Right forelimb (tissue), 1 donor: ENCODE measurements at regions not wholly inside any gene's neighbourhood (a gene's known extent, or its start where the extent isn't known, plus 50 kb on each side); places are given as distances from the start of the nearest gene placed in this dataset.

Experiments used
- DNase-seq: peaks from one replicate; pipeline ENCODE4 v3.0.0-alpha.2; 2018

DNA sequence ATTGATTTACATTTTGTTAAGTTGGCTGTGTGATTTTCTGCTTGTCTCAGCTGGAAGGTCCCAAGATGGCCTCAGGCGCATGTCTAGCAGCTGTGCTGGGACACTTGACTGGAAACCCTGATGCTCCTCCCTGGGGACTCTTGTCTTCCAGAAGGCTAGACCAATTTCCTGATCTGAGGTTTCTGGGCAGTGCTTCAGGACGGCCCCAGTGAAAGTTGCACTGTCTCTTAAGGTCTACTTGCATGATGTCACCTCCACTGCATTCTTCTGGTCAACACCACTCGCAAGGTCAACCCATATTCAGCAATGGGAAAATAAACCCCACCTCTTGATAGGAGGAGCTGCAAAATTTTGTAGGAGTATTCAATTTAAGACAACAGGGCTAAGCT is 116.0 kb downstream of the SALL1 start:
- DNase-seq: no peak

DNA sequence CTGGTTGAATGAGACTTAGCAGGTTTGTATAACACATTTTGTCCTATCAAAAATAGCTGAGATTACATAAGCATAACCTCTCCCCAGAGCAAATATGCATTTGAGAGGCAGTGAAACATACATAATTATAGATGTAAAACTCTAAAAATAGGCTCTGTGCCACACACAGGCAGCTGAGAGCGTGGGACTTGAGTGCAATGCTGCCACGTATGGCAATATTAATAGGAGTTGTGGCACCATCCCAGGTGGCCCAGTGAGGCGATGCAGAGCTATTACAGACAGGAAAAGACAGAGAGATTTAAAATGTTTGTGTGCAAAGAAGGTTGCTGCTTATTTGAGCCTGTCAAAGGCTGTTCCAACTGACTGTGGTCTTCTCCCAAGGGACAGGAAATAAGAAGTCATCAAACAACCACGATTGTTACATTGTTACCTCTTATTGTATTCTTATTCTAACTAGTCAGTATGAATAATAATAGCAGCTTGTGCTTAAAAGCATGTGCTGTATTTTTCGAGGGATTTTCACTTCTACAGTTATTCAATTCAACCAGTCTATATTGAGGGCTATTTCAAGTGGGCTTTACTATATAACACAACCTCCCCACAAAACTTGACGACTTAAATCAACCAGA is 116.5 kb downstream of the SALL1 start:
- DNase-seq: no peak

DNA sequence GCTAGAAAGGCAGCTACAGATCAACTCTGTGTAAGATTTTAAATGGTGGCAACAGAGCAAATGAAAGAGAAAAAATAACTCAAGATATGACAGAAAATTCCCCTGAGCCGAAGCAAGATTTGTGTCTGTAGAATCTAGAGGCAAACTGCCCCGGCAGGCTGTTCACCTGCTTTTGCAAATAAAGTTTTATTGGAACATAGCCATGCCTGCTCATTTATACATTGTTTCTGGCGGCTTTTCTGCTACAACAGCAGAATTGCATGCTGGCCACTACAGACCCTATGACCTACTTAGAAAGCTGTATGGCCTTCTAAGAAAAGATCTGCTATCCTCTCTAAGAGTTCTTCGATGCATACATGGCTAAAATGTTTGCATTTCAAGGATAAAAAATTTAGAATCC is 119.5 kb downstream of the SALL1 start:
- DNase-seq: no peak

- no peak for DNase-seq
Observed at GRCh38 chr16:51030516-51030915, 120.6 kb downstream of the SALL1 start.

DNA sequence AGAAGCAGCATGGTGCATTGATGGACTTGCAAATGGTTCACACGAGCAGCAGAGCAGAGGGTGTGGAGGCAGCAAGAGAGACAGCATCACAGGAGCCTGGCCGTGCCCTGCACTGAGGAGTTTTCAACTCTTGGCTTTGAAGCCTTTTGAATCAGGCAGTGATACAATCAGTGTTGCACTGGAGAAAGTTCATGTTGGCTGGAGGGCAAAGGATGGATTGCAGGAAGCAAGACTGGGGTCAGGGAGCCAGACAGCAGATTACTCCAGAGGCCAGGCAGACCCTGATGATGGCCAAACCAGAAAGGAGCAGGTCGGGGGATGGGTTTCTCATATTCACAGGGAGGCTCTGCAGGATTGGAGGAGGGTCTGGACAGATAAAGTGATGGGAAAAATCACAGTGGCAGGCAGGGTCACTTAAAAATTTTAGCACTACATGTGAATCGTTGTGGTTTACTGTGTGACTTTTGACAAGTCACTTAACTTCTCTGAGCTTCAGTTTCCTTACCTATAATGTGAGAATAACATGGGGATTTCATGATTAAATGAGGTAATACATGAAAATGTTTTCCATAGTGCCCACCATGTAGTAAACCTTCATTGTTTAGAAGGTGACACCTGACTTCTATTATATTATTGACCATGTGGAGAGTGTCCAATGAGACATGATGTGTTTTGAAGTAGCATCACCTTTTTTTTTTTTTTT is 125.3 kb downstream of the SALL1 start:
- no peak for DNase-seq

GRCh38 chr16:51024703-51025102 is 126.4 kb downstream of the SALL1 start:
- DNase-seq: no peak

GRCh38 chr16:51022955-51023354 is 128.1 kb downstream of the SALL1 start:
- no peak for DNase-seq

DNA sequence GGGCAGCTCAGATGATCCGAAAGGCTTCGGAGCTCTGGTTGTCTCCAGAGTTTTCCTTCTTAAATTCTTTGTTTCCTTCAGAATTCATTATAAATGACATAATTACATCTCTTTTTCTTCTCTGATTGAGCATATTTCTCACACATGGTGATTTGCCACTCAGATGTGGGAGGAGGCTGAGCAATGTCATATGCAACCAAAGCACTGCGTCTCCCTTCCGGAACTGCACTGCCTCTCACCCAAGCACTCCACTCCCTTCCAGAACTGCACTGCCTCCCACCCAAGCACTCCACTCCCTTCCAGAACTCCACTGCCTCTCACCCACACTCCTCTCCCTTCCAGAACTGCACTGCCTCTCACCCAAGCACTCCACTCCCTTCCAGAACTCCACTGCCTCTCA is 131.5 kb downstream of the SALL1 start:
- no peak for DNase-seq

- DNase-seq: no peak
Observed at GRCh38 chr16:51017969-51018368, 133.1 kb downstream of the SALL1 start.

DNA sequence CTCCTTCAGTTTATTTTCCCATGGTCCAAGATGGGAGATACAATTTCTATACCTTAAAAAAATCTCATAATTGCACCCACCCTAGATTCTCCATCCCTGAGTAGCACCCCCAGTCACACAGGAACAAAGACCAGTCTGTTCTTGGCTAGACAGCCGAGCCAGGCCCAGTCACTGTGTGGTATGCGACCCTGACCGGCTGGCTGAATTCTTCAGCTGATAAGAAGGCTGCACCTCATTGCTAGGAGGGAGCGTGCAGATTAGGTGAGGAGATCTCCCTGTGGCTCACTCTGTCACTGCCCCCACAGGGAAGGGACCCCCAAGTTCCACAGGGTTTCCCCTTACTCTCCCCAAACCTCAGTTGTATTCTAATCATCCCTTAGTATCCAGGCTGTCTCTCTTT is 138.7 kb downstream of the SALL1 start:
- no peak for DNase-seq

GRCh38 chr16:51010817-51011216 is 140.3 kb downstream of the SALL1 start:
- DNase-seq: no peak

DNA sequence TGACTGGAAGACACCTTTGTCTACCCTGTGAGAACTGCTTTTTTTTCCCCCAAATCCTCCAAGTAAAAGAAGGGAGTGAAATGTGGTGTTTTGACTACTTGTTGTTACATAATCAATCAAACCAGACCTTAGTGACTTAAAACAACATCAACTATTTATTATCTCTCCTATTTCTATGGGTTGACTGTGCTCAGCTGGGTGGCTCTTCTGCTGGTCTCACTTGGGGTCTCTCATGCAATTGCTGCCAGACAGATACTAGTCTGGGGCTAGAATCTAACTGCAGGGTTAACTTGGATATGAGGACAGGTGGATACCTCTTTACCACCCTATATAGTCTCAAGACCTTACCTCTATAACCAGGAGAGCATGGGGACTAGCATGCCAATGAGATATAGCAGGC is 141.3 kb downstream of the SALL1 start:
- DNase-seq: no peak

DNA sequence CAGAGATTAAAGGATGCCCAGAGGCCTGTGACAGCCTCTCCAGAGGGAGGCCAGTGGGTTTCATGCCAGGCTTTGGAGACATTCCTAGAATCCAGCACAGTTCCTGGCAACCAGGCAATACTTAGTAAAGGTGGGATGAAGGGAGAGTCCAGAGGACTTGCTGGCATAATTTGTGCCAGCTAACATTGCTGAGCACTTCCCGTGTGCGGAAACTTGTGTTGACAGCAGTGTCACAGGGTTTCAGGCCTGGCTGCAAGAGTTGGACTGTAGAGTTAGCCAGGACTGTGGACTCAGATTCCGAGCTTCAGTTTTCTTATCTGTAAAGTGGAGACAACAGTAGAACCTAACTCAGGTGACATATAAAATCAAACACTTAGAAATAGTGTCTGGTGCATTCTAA is 141.7 kb downstream of the SALL1 start:
- no peak for DNase-seq

GRCh38 chr16:51008607-51009006 is 142.5 kb downstream of the SALL1 start:
- DNase-seq: no peak

DNA sequence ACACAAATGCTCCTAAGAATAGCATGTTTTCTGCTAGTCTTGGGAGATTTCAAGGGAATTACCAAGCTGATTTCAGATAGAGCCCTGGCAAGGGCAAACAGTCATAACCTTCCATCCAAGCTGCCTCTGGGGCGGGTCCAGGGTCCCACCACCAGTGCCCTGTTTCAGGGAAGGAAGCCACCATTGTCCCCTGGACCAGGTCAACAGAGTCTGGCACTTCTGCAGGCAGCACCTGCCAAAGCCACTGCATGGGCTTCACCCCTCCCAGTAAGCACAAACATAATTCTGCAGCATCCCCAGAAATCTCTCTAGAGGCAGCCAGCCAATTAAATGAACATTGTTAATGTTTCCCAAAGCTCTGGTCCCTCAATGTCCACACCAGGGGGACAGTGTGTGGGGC is 143.0 kb downstream of the SALL1 start:
- DNase-seq: no peak

GRCh38 chr16:51003850-51004566 is 147.1 kb downstream of the SALL1 start:
- no peak for DNase-seq

- DNase-seq: no peak
Observed at GRCh38 chr16:51002881-51003490, 148.1 kb downstream of the SALL1 start.

DNA sequence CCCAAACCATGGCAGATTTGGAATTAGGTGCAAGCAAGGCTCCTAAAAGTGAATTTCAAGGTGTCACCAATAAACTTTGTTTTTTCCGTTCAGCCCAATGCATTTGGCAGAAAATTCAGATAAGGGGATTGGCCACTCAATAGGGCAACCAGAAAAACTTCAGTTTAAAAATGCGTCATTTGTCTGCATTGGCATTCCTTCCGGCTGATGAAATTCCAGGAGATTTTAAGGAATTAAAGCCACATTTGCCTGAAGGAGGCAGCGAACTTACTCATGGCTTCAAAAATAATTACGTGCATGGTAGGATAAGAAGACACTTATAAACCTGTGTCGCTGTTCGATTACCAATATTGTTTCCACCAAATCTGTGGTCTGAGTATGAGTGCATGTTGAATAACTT is 151.9 kb downstream of the SALL1 start:
- no peak for DNase-seq

DNA sequence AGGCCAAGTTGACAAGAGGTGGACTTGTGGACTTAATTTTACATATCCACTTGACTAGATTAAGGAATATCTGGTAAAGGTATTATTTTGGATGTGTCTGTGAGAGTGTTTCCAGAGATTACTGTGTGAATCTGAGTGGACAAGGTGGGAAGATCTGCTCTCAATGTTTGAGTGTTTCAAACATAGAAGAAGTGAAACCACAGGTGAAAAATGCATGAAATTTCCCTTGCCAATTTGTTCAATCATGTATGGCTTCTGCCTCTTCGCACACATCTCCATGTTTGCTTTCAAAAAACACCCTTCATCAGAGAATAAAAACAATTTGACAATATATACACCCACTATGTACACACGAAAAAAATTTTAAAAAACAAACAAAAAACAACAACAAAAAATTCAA is 152.7 kb downstream of the SALL1 start:
- no peak for DNase-seq

DNA sequence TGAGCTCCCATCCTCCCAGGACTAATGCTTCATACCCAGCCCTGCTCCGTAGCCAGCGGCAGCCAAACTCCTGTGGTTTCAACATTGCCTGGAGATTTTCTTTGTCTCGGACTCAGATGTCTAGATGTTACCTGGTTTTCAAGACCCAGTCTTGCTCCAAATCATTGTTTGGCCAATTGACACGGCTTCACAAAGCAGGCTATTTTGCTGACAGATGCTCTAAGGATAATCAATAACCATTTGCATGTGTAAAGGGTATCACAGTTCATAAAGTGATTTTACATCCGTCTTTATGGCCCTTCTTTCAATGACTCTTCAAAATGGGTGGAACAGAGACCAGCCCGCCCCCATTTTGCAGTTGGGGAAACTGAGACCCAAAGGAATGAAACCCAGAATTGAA is 153.4 kb downstream of the SALL1 start:
- no peak for DNase-seq

DNA sequence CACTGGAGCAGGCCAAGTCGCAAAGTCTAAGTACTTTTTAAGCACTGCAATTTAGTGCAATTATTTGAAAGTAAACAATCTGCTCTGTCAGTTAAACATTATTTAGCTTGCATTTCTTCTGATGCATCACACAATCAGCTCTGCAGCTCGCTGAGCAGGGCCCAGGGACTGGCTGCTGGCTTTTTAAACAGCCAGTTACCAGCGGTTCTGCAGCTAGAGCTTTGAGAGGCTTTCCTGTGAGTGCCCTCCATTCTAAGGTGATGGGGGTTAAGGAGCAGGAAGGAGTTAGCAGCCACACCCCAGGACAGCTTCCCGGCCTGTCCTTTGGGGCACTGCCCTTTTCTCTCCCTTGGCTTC is 154.3 kb downstream of the SALL1 start:
- no peak for DNase-seq

GRCh38 chr16:50996166-50996829 is 154.8 kb downstream of the SALL1 start:
- DNase-seq: no peak

- no peak for DNase-seq
Observed at GRCh38 chr16:50994995-50995394, 156.1 kb downstream of the SALL1 start.
